Sigmoid colon (tissue), 6 donors: ENCODE measurements at regions not wholly inside any gene's neighbourhood (a gene's known extent, or its start where the extent isn't known, plus 50 kb on each side); places are given as distances from the start of the nearest gene placed in this dataset.

Experiments
- DNase-seq: peaks from one replicate; pipeline ENCODE4 v3.0.0-alpha.2; 2019
- H3K27ac ChIP-seq, 4 donors: fragments of 200-600 bp; sonication (generic); one replicate each; pipeline ENCODE4 v1.5.1; 2016 to 2019; ENCODE audit warnings: mild to moderate bottlenecking in 1 of 4
- H3K27me3 ChIP-seq, 3 donors: fragments of 200-600 bp; sonication (generic); one replicate each; pipeline ENCODE4 v1.5.1; 2019; ENCODE audit warnings: mild to moderate bottlenecking in 1 of 3
- H3K36me3 ChIP-seq, 4 donors: fragments of 200-600 bp; sonication (generic); one replicate each; pipeline ENCODE4 v1.5.1; 2016 to 2019
- H3K4me1 ChIP-seq, 4 donors: fragments of 200-600 bp; sonication (generic); one replicate each; pipeline ENCODE4 v1.5.1; 2017 to 2019
- H3K4me3 ChIP-seq, 4 donors: fragments of 200-600 bp; sonication (generic); one replicate each; pipeline ENCODE4 v1.5.1; 2017 to 2019; ENCODE audit warnings: mild to moderate bottlenecking in 2 of 4, moderate library complexity in 1 of 4
- H3K9me3 ChIP-seq, 4 donors: fragments of 200-600 bp in 3 of 4; sonication (generic) in 3 of 4; one replicate each; pipeline versions ENCODE4 v1.5.1 to v1.6.1; 2013 to 2019
- EP300 ChIP-seq, 4 donors: sonication (generic); formaldehyde crosslinking; IDR thresholded peaks; one replicate each; pipeline ENCODE4 v1.6.1; 2017; ENCODE audit warnings: antibody characterized with exemption in 4 of 4
- POLR2A ChIP-seq, 2 donors: fragments of 450-650 bp; IDR thresholded peaks; one replicate each; pipeline ENCODE4 v1.6.1; 2016; ENCODE audit warnings: antibody characterized with exemption in 2 of 2, mild to moderate bottlenecking in 2 of 2, moderate library complexity in 2 of 2
- POLR2AphosphoS5 ChIP-seq, 4 donors: sonication (generic); formaldehyde crosslinking; IDR thresholded peaks; one replicate each; pipeline ENCODE4 v1.6.1; 2017; ENCODE audit warnings: antibody characterized with exemption in 4 of 4
- WGBS, 2 donors: extraction: QIAGEN DNeasy Blood & Tissue Kit; methylation state at CpG; one replicate each; pipeline ENCODE4 v1.1.7; 2013; 5-methylcytosine and 5-hydroxymethylcytosine counted together
- intact Hi-C: fragments of 100-400 bp; cut with DNase I; formaldehyde crosslinking; loops from one replicate; pipeline ENCODE4 v1.15.1; 2023
- TF ChIP-seq, protein P1 (sequence below), 4 experiments: fragments of 450-650 bp in 3 of 4; fragments of 200-600 bp in 1 of 4; IDR thresholded peaks; one replicate each; pipeline ENCODE4 v1.5.1; 2016 to 2019; ENCODE audit warnings: antibody characterized with exemption in 4 of 4, mild to moderate bottlenecking in 3 of 4, moderate library complexity in 2 of 4
- donor health status: healthy with polysubstance abuse.
- donor health status: healthy.

DNA sequence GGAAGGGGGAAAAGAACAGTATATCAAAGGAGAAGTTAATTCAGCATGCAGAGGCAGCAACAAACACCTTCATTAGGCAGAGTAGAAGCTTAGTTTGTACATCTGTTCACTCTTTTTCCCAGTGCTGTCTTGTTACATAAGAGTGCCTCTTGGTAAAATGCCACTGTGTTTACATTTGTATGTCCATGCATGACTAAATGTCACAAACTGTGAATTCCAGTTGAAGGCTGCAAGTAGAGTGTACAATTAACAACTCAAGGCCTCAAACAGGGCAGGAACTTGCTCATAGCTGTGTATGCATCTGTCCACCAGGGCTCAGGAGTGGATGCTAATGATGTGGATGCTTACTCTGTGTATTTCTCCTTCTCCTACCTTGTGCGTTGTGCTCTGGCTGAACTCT is 214.2 kb upstream of the TPM1 start:
- intact Hi-C loops = no loop called here
- Histone ChIP-seq H3K27ac (peak overlapping the region in 1 of 4 donors; percentile 22), H3K27me3 (no peaks in the 10 kb centered on the region), H3K4me3 (no peak overlapping the region), H3K9me3 (no peaks in the 10 kb centered on the region), H3K36me3 (peaks cover 0 to 20% (median 11%) of the 10 kb centered on the region in 4 donors), H3K4me1 (peaks cover 0 to 10% (median 6%) of the 10 kb centered on the region in 4 donors)
- DNase-seq = no peak
- TF ChIP-seq POLR2A (IDR thresholded peaks at IDR 0.05) (no peak), EP300 (IDR thresholded peaks at IDR 0.05) (no peak), POLR2AphosphoS5 (IDR thresholded peaks at IDR 0.05) (no peak)
- TF ChIP-seq, protein P1, sequence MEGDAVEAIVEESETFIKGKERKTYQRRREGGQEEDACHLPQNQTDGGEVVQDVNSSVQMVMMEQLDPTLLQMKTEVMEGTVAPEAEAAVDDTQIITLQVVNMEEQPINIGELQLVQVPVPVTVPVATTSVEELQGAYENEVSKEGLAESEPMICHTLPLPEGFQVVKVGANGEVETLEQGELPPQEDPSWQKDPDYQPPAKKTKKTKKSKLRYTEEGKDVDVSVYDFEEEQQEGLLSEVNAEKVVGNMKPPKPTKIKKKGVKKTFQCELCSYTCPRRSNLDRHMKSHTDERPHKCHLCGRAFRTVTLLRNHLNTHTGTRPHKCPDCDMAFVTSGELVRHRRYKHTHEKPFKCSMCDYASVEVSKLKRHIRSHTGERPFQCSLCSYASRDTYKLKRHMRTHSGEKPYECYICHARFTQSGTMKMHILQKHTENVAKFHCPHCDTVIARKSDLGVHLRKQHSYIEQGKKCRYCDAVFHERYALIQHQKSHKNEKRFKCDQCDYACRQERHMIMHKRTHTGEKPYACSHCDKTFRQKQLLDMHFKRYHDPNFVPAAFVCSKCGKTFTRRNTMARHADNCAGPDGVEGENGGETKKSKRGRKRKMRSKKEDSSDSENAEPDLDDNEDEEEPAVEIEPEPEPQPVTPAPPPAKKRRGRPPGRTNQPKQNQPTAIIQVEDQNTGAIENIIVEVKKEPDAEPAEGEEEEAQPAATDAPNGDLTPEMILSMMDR (IDR thresholded peaks at IDR 0.05) = no peak
- WGBS, 2 donors = 67 to 88% methylated on average over 1 of the region's 1 CpG

DNA sequence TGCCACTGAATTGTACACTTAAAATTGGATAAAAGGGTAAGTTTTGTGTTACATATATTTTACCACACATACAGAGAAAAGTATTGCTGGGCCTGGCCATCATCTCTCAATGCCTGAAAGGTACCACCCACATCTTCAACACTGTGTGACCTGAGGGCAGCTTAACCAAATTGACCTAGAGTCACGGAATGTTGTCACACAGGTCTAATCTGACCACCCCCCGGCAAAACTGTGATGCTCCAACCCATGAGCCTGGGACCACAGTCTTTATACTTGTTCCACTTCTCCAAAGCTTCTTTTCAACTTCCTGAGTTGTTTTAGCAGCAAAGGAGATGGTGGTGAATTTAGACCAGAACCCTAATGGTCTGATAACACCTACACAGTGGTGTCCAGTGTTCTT is 210.3 kb upstream of the TPM1 start:
- DNase-seq = no peak
- intact Hi-C loops = no loop called here
- peak overlapping the region in 1 of 4 donors; percentile 46 for H3K27ac ChIP-seq
- WGBS, 2 donors = 89 to 96% methylated on average over 2 of the region's 2 CpGs
- H3K9me3 ChIP-seq = no peaks in the 10 kb centered on the region
- no peaks in the 10 kb centered on the region for H3K27me3 ChIP-seq
- peaks cover 0 to 13% (median 6%) of the 10 kb centered on the region in 4 donors for H3K4me1 ChIP-seq
- no peak for TF ChIP-seq EP300 (IDR thresholded peaks at IDR 0.05)
- TF ChIP-seq, protein P1 (IDR thresholded peaks at IDR 0.05) = no peak
- no peak for TF ChIP-seq POLR2AphosphoS5 (IDR thresholded peaks at IDR 0.05)
- no peak for TF ChIP-seq POLR2A (IDR thresholded peaks at IDR 0.05)
- peaks cover 9 to 53% (median 28%) of the 10 kb centered on the region in 4 donors for H3K36me3 ChIP-seq
- H3K4me3 ChIP-seq = no peak overlapping the region

DNA sequence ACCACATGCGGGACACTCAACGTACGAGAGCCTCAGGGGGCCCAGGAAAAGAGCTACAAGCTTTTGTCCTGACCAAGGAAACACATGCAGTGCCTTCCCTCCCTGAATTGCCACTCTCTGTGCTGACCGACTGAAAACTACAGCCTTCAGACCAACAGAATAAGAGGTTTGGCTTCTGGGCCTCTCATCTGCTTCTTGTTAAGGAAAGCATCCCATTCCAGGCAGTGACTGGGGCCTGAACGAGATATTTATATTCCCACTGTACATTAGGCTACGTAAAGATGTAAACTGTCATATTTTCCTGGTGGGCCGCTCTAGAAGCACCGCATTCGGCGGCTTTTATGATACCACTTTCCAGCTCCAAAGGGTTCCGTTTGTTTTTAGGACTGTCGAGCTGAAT is 208.9 kb upstream of the TPM1 start:
- Histone ChIP-seq H3K4me3 (no peak overlapping the region), H3K36me3 (peaks cover 9 to 59% (median 29%) of the 10 kb centered on the region in 4 donors), H3K27ac (peak overlapping the region in 3 of 4 donors; percentile 46 to 63 (median 62)), H3K9me3 (no peaks in the 10 kb centered on the region), H3K4me1 (peaks cover 0 to 7% (median 2%) of the 10 kb centered on the region in 4 donors), H3K27me3 (no peaks in the 10 kb centered on the region)
- TF ChIP-seq EP300 (IDR thresholded peaks at IDR 0.05) = no peak
- no peak for TF ChIP-seq POLR2AphosphoS5 (IDR thresholded peaks at IDR 0.05)
- TF ChIP-seq POLR2A (IDR thresholded peaks at IDR 0.05) = no peak
- TF ChIP-seq, protein P1 (IDR thresholded peaks at IDR 0.05) = no peak
- DNase-seq = no peak
- WGBS, 2 donors = 72 to 81% methylated on average over 12 of the region's 12 CpGs
- intact Hi-C loops = no loop called here

DNA sequence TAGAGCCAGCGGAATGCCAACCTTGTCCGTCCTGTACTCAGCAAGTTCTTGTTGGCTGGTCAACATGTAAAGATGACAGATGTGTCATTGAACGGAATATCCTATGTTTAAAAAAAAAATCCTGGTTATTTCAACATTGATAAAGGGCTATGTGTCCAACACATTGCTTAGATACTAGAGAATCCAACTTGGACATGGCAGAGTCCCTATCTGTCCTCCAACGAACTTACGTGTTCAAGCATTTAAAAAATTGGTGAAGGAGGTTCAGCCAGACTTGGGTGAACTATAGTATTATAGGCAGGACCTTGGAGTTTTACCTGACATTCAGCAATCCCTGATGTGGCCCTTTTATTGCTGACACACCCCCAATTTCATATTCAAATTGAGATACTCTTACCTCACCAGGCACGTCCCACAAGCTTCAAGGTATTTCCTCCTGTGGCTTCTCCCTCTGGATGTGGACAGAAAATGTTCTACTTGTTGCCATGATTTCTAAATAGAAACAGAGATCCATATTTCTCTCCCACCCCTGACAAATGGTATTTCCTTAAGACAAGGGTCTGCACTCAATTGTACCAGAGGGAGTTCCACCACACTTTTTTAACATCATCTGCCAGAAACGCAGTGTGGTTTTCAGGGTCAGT is 207.7 kb upstream of the TPM1 start:
- intact Hi-C loops = no loop called here
- Histone ChIP-seq H3K36me3 (peaks cover 12 to 67% (median 35%) of the 10 kb centered on the region in 4 donors), H3K9me3 (no peaks in the 10 kb centered on the region), H3K27me3 (no peaks in the 10 kb centered on the region), H3K27ac (peak overlapping the region in 2 of 4 donors; percentile 46 to 62), H3K4me3 (no peak overlapping the region), H3K4me1 (peaks cover 0 to 11% (median 2%) of the 10 kb centered on the region in 4 donors)
- 63 to 91% methylated on average over 7 of the region's 7 CpGs for WGBS, 2 donors
- DNase-seq = no peak
- TF ChIP-seq EP300 (IDR thresholded peaks at IDR 0.05) (no peak), POLR2A (IDR thresholded peaks at IDR 0.05) (no peak), POLR2AphosphoS5 (IDR thresholded peaks at IDR 0.05) (no peak)
- TF ChIP-seq, protein P1 (IDR thresholded peaks at IDR 0.05) = no peak
